GM12878 (cell line): ENCODE measurements at regions not wholly inside any gene's neighbourhood (a gene's known extent, or its start where the extent isn't known, plus 50 kb on each side); places are given as distances from the start of the nearest gene placed in this dataset.

Experiments
- ATAC-seq: fragments of 200-7000 bp; cut with Tn5 transposase; 3 replicates; pipeline ENCODE4 v1.9.1; 2020; ENCODE audit warnings: mild to moderate bottlenecking, moderate library complexity
- BruUV-seq: library from RNA; stranded (reverse); fragments of 400-500 nt; replicated peaks from 2 replicates; lab custom pipeline; 2021; lab: Mats Ljungman, UMichigan
- CTCF ChIA-PET: fragments of 300-600 bp; sonication (Branson Sonifier 250); formaldehyde crosslinking; extraction: SDS; loops from one replicate; lab custom pipeline; 2021; ENCODE audit warnings: inconsistent platforms; lab: Yijun Ruan, JAX
- POLR2A ChIA-PET: fragments of 350-600 bp; formaldehyde crosslinking; extraction: SDS; loops from one replicate; lab custom pipeline; 2021; ENCODE audit warnings: inconsistent platforms; lab: Charles Lee
- RAD21 ChIA-PET: fragments of 300-600 bp; sonication (Branson Sonifier 250); formaldehyde crosslinking; loops from one replicate; lab custom pipeline; 2023; ENCODE audit warnings: antibody characterized with exemption; ENCODE audit not compliant: unreplicated experiment; lab: Charles Lee
- SMC1A ChIA-PET: fragments of 300-600 bp; sonication (Branson Sonifier 250); formaldehyde crosslinking; loops from one replicate; lab custom pipeline; 2023; ENCODE audit not compliant: unreplicated experiment, uncharacterized antibody; lab: Charles Lee
- DNase-seq: peaks from one replicate; pipeline ENCODE4 v3.0.0-alpha.2; 2011; ENCODE audit warnings: low read depth, low spot score
- FAIRE-seq: peaks from 3 replicates; lab custom pipeline; 2011; peaks lifted over from hg19 to GRCh38; lab: Jason Lieb, UNC
- H2AFZ ChIP-seq: 2 replicates; pipeline ENCODE4 v1.6.0; 2011; ENCODE audit warnings: low read depth, low read length, control low read depth; ENCODE audit not compliant: control insufficient read depth
- H3K27ac ChIP-seq: 2 replicates; pipeline ENCODE4 v1.5.1; 2011; ENCODE audit warnings: control low read depth; ENCODE audit not compliant: control insufficient read depth, insufficient read depth
- H3K27me3 ChIP-seq, 2 experiments: replicated peaks in 1 of 2; 2 replicates each; pipeline versions ENCODE4 v1.6.0 to v1.6.1; 2011; ENCODE audit warnings: low read length in 1 of 2; ENCODE audit not compliant: control insufficient read depth in 2 of 2, insufficient read depth in 2 of 2
- H3K36me3 ChIP-seq, 2 experiments: 2 replicates each; pipeline ENCODE4 v1.5.1; 2011; ENCODE audit warnings: low read length in 1 of 2; ENCODE audit not compliant: control insufficient read depth in 2 of 2, insufficient read depth in 2 of 2
- H3K4me1 ChIP-seq: 2 replicates; pipeline ENCODE4 v1.6.1; 2011; ENCODE audit warnings: mild to moderate bottlenecking, low read length, moderate library complexity, mixed read lengths; ENCODE audit not compliant: control insufficient read depth, insufficient read depth
- H3K4me2 ChIP-seq: 2 replicates; pipeline ENCODE4 v1.6.0; 2011; ENCODE audit warnings: control low read depth; ENCODE audit not compliant: control insufficient read depth, insufficient read depth
- H3K4me3 ChIP-seq: fragments of 200-600 bp; sonication (generic); 2 replicates; pipeline ENCODE4 v1.5.1; 2016
- H3K79me2 ChIP-seq: 2 replicates; pipeline ENCODE4 v1.6.0; 2011; ENCODE audit warnings: low read length; ENCODE audit not compliant: control insufficient read depth, insufficient read depth
- H3K9ac ChIP-seq: 2 replicates; pipeline ENCODE4 v1.8.0; 2011; ENCODE audit warnings: low read length, control low read depth, mixed read lengths; ENCODE audit not compliant: control insufficient read depth, insufficient read depth
- H3K9me3 ChIP-seq: replicated peaks from 3 replicates; pipeline ENCODE4 v1.5.1; 2011; ENCODE audit warnings: mild to moderate bottlenecking, low read length; ENCODE audit not compliant: control insufficient read depth, insufficient read depth
- H4K20me1 ChIP-seq: 2 replicates; pipeline ENCODE4 v1.6.0; 2011; ENCODE audit not compliant: control insufficient read depth, insufficient read depth
- BCL11A ChIP-seq: IDR thresholded peaks from 2 replicates; pipeline ENCODE4 v1.6.1; 2011; ENCODE audit warnings: low read depth, low read length
- BCLAF1 ChIP-seq: fragments of 450-650 bp; IDR thresholded peaks from 2 replicates; pipeline ENCODE4 v1.6.1; 2017; ENCODE audit warnings: antibody characterized with exemption, mild to moderate bottlenecking, moderate library complexity
- CEBPB ChIP-seq, 2 experiments: fragments of 150-350 bp in 1 of 2; IDR thresholded peaks; 2 replicates each; pipeline ENCODE4 v1.6.1; 2012 to 2014; ENCODE audit warnings: low read depth in 2 of 2, low read length in 2 of 2, borderline replicate concordance in 1 of 2, inconsistent platforms in 1 of 2
- CREB1 ChIP-seq: IDR thresholded peaks from 2 replicates; pipeline ENCODE4 v1.6.1; 2012; ENCODE audit warnings: low read depth, mild to moderate bottlenecking, inconsistent platforms
- EGR1 ChIP-seq, 2 experiments: IDR thresholded peaks; 1 replicate in 1 of 2; 2 replicates in 1 of 2; pipeline ENCODE4 v1.6.1; 2011 to 2012; ENCODE audit warnings: low read depth in 2 of 2, low read length in 2 of 2, borderline replicate concordance in 1 of 2, mild to moderate bottlenecking in 1 of 2, moderate library complexity in 1 of 2
- EZH2 ChIP-seq: IDR thresholded peaks from 2 replicates; pipeline ENCODE4 v1.6.1; 2012; ENCODE audit warnings: low read depth, mild to moderate bottlenecking, control low read depth, inconsistent platforms, low read length, borderline replicate concordance; ENCODE audit not compliant: control insufficient read depth
- IRF4 ChIP-seq: IDR thresholded peaks from 2 replicates; pipeline ENCODE4 v1.6.1; 2011; ENCODE audit warnings: low read depth, low read length
- KAT2A ChIP-seq: conservative IDR thresholded peaks from 2 replicates; pipeline ENCODE4 v1.6.1; 2011; ENCODE audit warnings: low read depth, low read length; ENCODE audit not compliant: control insufficient read depth
- LARP7 ChIP-seq: fragments of 450-650 bp; IDR thresholded peaks from 2 replicates; pipeline ENCODE4 v1.6.1; 2017; ENCODE audit warnings: mild to moderate bottlenecking
- NR2C1 ChIP-seq: fragments of 450-650 bp; IDR thresholded peaks from 2 replicates; pipeline ENCODE4 v1.6.1; 2017; ENCODE audit warnings: antibody characterized with exemption, mild to moderate bottlenecking, moderate library complexity
- RUNX3 ChIP-seq: IDR thresholded peaks from 2 replicates; pipeline ENCODE4 v1.6.1; 2012; ENCODE audit warnings: low read length, inconsistent platforms
- SREBF2 ChIP-seq: IDR thresholded peaks from 2 replicates; pipeline ENCODE4 v1.6.1; 2012; ENCODE audit warnings: mild to moderate bottlenecking, low read length
- STAT1 ChIP-seq: fragments of 450-650 bp; conservative IDR thresholded peaks from 2 replicates; pipeline ENCODE4 v1.6.1; 2014; ENCODE audit warnings: antibody characterized with exemption, mild to moderate bottlenecking
- ZZZ3 ChIP-seq: IDR thresholded peaks from 2 replicates; pipeline ENCODE4 v1.6.1; 2011; ENCODE audit warnings: low read depth; ENCODE audit not compliant: control insufficient read depth, insufficient read length
- WGBS: methylation state at CpG from one replicate; pipeline ENCODE4 v1.1.6; 2016; ENCODE audit warnings: low lambda C conversion rate; ENCODE audit not compliant: insufficient replicate concordance, insufficient coverage; ENCODE audit errors: missing lambda C conversion rate; 5-methylcytosine and 5-hydroxymethylcytosine counted together
- in situ Hi-C: fragments of 300-500 bp; cut with MboI; formaldehyde crosslinking; loops from 9 replicates; pipeline ENCODE4 v1.14.3; 2018; ENCODE audit warnings: mixed read lengths
- intact Hi-C: fragments of 100-400 bp; cut with micrococcal nuclease; formaldehyde crosslinking; loops from one replicate; pipeline ENCODE4 v1.14.2; 2022; ENCODE audit not compliant: unreplicated experiment
- TF ChIP-seq, protein P1 (sequence below): fragments of 450-650 bp; IDR thresholded peaks from 2 replicates; pipeline ENCODE4 v1.6.1; 2017; ENCODE audit warnings: mild to moderate bottlenecking
- TF ChIP-seq, protein P2 (sequence below): fragments of 450-650 bp; formaldehyde crosslinking; IDR thresholded peaks from 2 replicates; pipeline ENCODE4 v1.4.0; 2022; ENCODE audit warnings: mild to moderate bottlenecking, moderate library complexity

DNA sequence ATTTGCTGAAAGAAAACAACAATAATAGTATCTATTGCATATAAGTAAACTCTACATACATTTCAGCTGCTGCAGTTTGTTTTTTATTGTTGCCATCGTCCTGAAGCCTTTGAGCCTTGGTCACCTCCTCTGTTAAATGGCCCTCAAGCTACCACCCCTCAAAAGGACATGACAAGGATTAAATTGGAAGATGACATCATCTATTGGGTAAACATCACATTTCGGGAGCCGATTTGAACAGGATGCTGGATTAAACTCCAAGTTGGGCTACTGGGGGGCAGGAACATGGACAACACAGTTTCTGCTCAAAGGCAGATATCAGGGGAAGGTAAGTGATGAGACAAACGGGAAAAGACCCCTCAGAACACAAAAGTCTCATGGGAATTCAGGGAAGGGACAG lies 92.3 kb upstream of the ATP2B2 start:
- intact Hi-C loops = no loop called here
- CTCF ChIA-PET = interaction anchor here (0.7 kb wide), 1 partner anchor 141 kb away, joined by 3 read pairs; no protein-coding TSS in a partner anchor
- H3K79me2 ChIP-seq = no peaks in the 10 kb centered on the region
- H3K36me3 ChIP-seq = no peaks in the 10 kb centered on the region
- RAD21 ChIA-PET = no interaction called here
- no peak overlapping the region for H3K4me2 ChIP-seq
- peaks cover 2% of the 10 kb centered on the region for H3K4me1 ChIP-seq
- H2AFZ ChIP-seq = no peak overlapping the region
- in situ Hi-C loops = no loop called here
- DNase-seq (no peak), ATAC-seq (no peak), FAIRE-seq (no peak)
- 14% methylated on average over 4 of the region's 4 CpGs for WGBS
- no peaks in the 10 kb centered on the region for H3K9me3 ChIP-seq
- no peak for TF ChIP-seq EGR1 (IDR thresholded peaks at IDR 0.05; ENCODE audit: borderline replicate concordance in 1 of 2, low read depth in 2 of 2, low read length in 2 of 2)
- TF ChIP-seq LARP7 = no peak
- TF ChIP-seq EZH2 = no peak
- no peak for TF ChIP-seq STAT1
- no peak for TF ChIP-seq KAT2A
- TF ChIP-seq, protein P1, sequence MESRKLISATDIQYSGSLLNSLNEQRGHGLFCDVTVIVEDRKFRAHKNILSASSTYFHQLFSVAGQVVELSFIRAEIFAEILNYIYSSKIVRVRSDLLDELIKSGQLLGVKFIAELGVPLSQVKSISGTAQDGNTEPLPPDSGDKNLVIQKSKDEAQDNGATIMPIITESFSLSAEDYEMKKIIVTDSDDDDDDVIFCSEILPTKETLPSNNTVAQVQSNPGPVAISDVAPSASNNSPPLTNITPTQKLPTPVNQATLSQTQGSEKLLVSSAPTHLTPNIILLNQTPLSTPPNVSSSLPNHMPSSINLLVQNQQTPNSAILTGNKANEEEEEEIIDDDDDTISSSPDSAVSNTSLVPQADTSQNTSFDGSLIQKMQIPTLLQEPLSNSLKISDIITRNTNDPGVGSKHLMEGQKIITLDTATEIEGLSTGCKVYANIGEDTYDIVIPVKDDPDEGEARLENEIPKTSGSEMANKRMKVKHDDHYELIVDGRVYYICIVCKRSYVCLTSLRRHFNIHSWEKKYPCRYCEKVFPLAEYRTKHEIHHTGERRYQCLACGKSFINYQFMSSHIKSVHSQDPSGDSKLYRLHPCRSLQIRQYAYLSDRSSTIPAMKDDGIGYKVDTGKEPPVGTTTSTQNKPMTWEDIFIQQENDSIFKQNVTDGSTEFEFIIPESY = no peak
- TF ChIP-seq NR2C1 = no peak
- TF ChIP-seq, protein P2, sequence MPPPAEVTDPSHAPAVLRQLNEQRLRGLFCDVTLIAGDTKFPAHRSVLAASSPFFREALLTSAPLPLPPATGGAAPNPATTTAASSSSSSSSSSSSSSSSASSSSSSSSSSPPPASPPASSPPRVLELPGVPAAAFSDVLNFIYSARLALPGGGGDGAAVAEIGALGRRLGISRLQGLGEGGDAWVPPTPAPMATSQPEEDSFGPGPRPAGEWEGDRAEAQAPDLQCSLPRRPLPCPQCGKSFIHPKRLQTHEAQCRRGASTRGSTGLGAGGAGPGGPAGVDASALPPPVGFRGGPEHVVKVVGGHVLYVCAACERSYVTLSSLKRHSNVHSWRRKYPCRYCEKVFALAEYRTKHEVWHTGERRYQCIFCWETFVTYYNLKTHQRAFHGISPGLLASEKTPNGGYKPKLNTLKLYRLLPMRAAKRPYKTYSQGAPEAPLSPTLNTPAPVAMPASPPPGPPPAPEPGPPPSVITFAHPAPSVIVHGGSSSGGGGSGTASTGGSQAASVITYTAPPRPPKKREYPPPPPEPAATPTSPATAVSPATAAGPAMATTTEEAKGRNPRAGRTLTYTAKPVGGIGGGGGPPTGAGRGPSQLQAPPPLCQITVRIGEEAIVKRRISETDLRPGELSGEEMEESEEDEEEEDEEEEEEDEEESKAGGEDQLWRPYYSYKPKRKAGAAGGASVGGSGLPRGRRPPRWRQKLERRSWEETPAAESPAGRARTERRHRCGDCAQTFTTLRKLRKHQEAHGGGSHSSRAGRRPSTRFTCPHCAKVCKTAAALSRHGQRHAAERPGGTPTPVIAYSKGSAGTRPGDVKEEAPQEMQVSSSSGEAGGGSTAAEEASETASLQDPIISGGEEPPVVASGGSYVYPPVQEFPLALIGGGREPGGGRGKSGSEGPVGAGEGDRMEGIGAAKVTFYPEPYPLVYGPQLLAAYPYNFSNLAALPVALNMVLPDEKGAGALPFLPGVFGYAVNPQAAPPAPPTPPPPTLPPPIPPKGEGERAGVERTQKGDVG (CRISPR knock-in tag) = no peak
- no peak for TF ChIP-seq SREBF2
- TF ChIP-seq ZZZ3 = no peak
- TF ChIP-seq IRF4 = no peak
- TF ChIP-seq CREB1 = no peak
- TF ChIP-seq BCL11A = no peak
- no peak for TF ChIP-seq RUNX3
- TF ChIP-seq BCLAF1 = no peak
- no peak for TF ChIP-seq CEBPB (IDR thresholded peaks at IDR 0.05; ENCODE audit: borderline replicate concordance in 1 of 2, low read depth in 2 of 2, low read length in 2 of 2)
- POLR2A ChIA-PET = no interaction called here
- H3K9ac ChIP-seq = no peak overlapping the region
- no TSS peak for BruUV-seq
- H3K4me3 ChIP-seq = no peak overlapping the region
- H4K20me1 ChIP-seq = no peaks in the 10 kb centered on the region
- SMC1A ChIA-PET = no interaction called here
- H3K27ac ChIP-seq = no peak overlapping the region
- H3K27me3 ChIP-seq = no peaks in the 10 kb centered on the region; a peak in 1 of 4 replicates
